ENCODE measurements at regions not wholly inside any gene's neighbourhood (a gene's known extent, or its start where the extent isn't known, plus 50 kb on each side); places are given as distances from the start of the nearest gene placed in this dataset.

- TF ChIP-seq POLR2A (IDR thresholded peaks at IDR 0.05) (no peak), CTCF (IDR thresholded peaks at IDR 0.05) (no peak)
These were observed 162.6 kb upstream of the AKR1E2 start for GRCh38 chr10:4663162-4663992.

Measured in sigmoid colon (tissue), 3 donors.